IPS-15b (cell line): ENCODE measurements at regions not wholly inside any gene's neighbourhood (a gene's known extent, or its start where the extent isn't known, plus 50 kb on each side); places are given as distances from the start of the nearest gene placed in this dataset.

ENCODE experiments used
- H3K27me3 ChIP-seq: one replicate; pipeline ENCODE4 v1.6.1; 2013; ENCODE audit warnings: low read length; ENCODE audit not compliant: control insufficient read depth, insufficient read depth
- H3K36me3 ChIP-seq: one replicate; pipeline ENCODE4 v1.6.1; 2013; ENCODE audit warnings: low read length; ENCODE audit not compliant: control insufficient read depth, insufficient read depth
- H3K4me1 ChIP-seq: one replicate; pipeline ENCODE4 v1.6.1; 2013; ENCODE audit warnings: mild to moderate bottlenecking, low read length; ENCODE audit not compliant: control insufficient read depth, insufficient read depth
- H3K4me3 ChIP-seq: one replicate; pipeline ENCODE4 v1.5.1; 2013; ENCODE audit warnings: low read depth, low read length
- H3K9ac ChIP-seq: one replicate; pipeline ENCODE4 v1.6.1; 2013; ENCODE audit warnings: low read depth, mild to moderate bottlenecking, low read length
- H3K9me3 ChIP-seq: one replicate; pipeline ENCODE4 v1.6.1; 2013; ENCODE audit warnings: mild to moderate bottlenecking, low read length; ENCODE audit not compliant: control insufficient read depth, insufficient read depth

GRCh38 chr5:73292816-73293459 is 119.9 kb downstream of the TMEM174 start:
- Histone ChIP-seq H3K9me3 (no peaks in the 10 kb centered on the region), H3K9ac (no peak overlapping the region), H3K27me3 (peaks cover 62% of the 10 kb centered on the region), H3K36me3 (no peaks in the 10 kb centered on the region), H3K4me3 (no peak overlapping the region), H3K4me1 (peaks cover 14% of the 10 kb centered on the region)

GRCh38 chr5:73291873-73292272 is 118.9 kb downstream of the TMEM174 start:
- Histone ChIP-seq H3K36me3 (no peaks in the 10 kb centered on the region), H3K4me3 (no peak overlapping the region), H3K27me3 (peaks cover 52% of the 10 kb centered on the region), H3K9me3 (no peaks in the 10 kb centered on the region), H3K4me1 (peaks cover 10% of the 10 kb centered on the region), H3K9ac (no peak overlapping the region)

GRCh38 chr5:73290242-73290641 is 117.2 kb downstream of the TMEM174 start:
- Histone ChIP-seq H3K36me3 (no peaks in the 10 kb centered on the region), H3K4me1 (peaks cover 8% of the 10 kb centered on the region), H3K27me3 (peaks cover 35% of the 10 kb centered on the region), H3K9ac (no peak overlapping the region), H3K4me3 (no peak overlapping the region), H3K9me3 (no peaks in the 10 kb centered on the region)

GRCh38 chr5:73288803-73289720 is 116.1 kb downstream of the TMEM174 start:
- H3K9ac ChIP-seq = no peak overlapping the region
- peaks cover 8% of the 10 kb centered on the region for H3K4me1 ChIP-seq
- peaks cover 23% of the 10 kb centered on the region for H3K27me3 ChIP-seq
- H3K4me3 ChIP-seq = no peak overlapping the region
- H3K36me3 ChIP-seq = no peaks in the 10 kb centered on the region
- H3K9me3 ChIP-seq = no peaks in the 10 kb centered on the region

- Histone ChIP-seq H3K9ac (no peak overlapping the region), H3K4me1 (peaks cover 12% of the 10 kb centered on the region), H3K36me3 (no peaks in the 10 kb centered on the region), H3K27me3 (peaks cover 14% of the 10 kb centered on the region), H3K9me3 (no peaks in the 10 kb centered on the region), H3K4me3 (no peak overlapping the region)
These were observed 113.9 kb downstream of the TMEM174 start for GRCh38 chr5:73286896-73287295.

- Histone ChIP-seq H3K36me3 (no peaks in the 10 kb centered on the region), H3K9me3 (no peaks in the 10 kb centered on the region), H3K4me1 (peaks cover 12% of the 10 kb centered on the region), H3K27me3 (peaks cover 1% of the 10 kb centered on the region), H3K9ac (no peak overlapping the region), H3K4me3 (no peak overlapping the region)
These were observed 112.0 kb downstream of the TMEM174 start for GRCh38 chr5:73284985-73285384.

- Histone ChIP-seq H3K36me3 (no peaks in the 10 kb centered on the region), H3K4me1 (peaks cover 8% of the 10 kb centered on the region), H3K9ac (no peak overlapping the region), H3K4me3 (no peak overlapping the region), H3K9me3 (no peaks in the 10 kb centered on the region), H3K27me3 (no peaks in the 10 kb centered on the region)
These were observed 111.3 kb downstream of the TMEM174 start for GRCh38 chr5:73284220-73284795.

- H3K9ac ChIP-seq = no peak overlapping the region
- no peaks in the 10 kb centered on the region for H3K9me3 ChIP-seq
- no peak overlapping the region for H3K4me3 ChIP-seq
- H3K27me3 ChIP-seq = no peaks in the 10 kb centered on the region
- H3K36me3 ChIP-seq = no peaks in the 10 kb centered on the region
- peaks cover 4% of the 10 kb centered on the region for H3K4me1 ChIP-seq
These were observed 109.9 kb downstream of the TMEM174 start for GRCh38 chr5:73282923-73283322.

- no peaks in the 10 kb centered on the region for H3K36me3 ChIP-seq
- no peak overlapping the region for H3K9ac ChIP-seq
- no peak overlapping the region for H3K4me3 ChIP-seq
- no peaks in the 10 kb centered on the region for H3K27me3 ChIP-seq
- H3K4me1 ChIP-seq = peaks cover 4% of the 10 kb centered on the region
- H3K9me3 ChIP-seq = no peaks in the 10 kb centered on the region
These were observed 109.4 kb downstream of the TMEM174 start for GRCh38 chr5:73282383-73282782.

GRCh38 chr5:73280821-73281746 is 108.1 kb downstream of the TMEM174 start:
- no peak overlapping the region for H3K9ac ChIP-seq
- H3K4me3 ChIP-seq = no peak overlapping the region
- peaks cover 4% of the 10 kb centered on the region for H3K4me1 ChIP-seq
- H3K27me3 ChIP-seq = no peaks in the 10 kb centered on the region
- H3K9me3 ChIP-seq = no peaks in the 10 kb centered on the region
- H3K36me3 ChIP-seq = no peaks in the 10 kb centered on the region

GRCh38 chr5:73280386-73280785 is 107.4 kb downstream of the TMEM174 start:
- Histone ChIP-seq H3K4me3 (no peak overlapping the region), H3K36me3 (no peaks in the 10 kb centered on the region), H3K9ac (no peak overlapping the region), H3K27me3 (no peaks in the 10 kb centered on the region), H3K4me1 (peaks cover 4% of the 10 kb centered on the region), H3K9me3 (no peaks in the 10 kb centered on the region)
